ENCODE measurements at regions not wholly inside any gene's neighbourhood (a gene's known extent, or its start where the extent isn't known, plus 50 kb on each side); places are given as distances from the start of the nearest gene placed in this dataset.

DNA sequence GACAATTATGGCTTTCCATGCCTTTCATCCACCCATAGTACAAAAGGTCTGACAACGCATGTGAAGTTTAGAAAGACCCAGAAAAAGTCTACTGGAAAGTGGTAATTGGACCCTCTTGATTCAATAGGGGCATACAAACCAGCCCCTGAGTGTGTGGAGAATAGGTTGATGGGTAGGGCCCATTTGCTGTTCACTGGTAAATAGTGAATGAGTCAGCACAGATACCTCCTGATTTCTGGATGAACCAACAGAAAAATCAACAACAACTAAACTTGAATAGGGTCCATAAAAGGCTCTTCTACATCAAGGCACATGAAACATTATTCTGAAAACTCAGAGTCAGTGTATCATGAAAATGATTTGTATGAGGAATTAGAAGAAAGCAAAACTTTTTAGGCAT is 235.4 kb upstream of the SLC35B3 start:
- H3K4me3 ChIP-seq = no peak overlapping the region
- no peaks in the 10 kb centered on the region for H3K36me3 ChIP-seq
- no peaks in the 10 kb centered on the region for H3K9me3 ChIP-seq
- no peak for DNase-seq
- no peaks in the 10 kb centered on the region for H3K27me3 ChIP-seq
- H3K27ac ChIP-seq = no peak overlapping the region
- intact Hi-C loops (cut with DNase I) = no loop called here
- ATAC-seq = no peak
- TF ChIP-seq, protein P1, sequence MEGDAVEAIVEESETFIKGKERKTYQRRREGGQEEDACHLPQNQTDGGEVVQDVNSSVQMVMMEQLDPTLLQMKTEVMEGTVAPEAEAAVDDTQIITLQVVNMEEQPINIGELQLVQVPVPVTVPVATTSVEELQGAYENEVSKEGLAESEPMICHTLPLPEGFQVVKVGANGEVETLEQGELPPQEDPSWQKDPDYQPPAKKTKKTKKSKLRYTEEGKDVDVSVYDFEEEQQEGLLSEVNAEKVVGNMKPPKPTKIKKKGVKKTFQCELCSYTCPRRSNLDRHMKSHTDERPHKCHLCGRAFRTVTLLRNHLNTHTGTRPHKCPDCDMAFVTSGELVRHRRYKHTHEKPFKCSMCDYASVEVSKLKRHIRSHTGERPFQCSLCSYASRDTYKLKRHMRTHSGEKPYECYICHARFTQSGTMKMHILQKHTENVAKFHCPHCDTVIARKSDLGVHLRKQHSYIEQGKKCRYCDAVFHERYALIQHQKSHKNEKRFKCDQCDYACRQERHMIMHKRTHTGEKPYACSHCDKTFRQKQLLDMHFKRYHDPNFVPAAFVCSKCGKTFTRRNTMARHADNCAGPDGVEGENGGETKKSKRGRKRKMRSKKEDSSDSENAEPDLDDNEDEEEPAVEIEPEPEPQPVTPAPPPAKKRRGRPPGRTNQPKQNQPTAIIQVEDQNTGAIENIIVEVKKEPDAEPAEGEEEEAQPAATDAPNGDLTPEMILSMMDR (IDR thresholded peaks at IDR 0.05) = no peak
- 86 to 90% methylated on average over 1 of the region's 1 CpG for WGBS, 2 donors
- no peaks in the 10 kb centered on the region for H3K4me1 ChIP-seq

DNA sequence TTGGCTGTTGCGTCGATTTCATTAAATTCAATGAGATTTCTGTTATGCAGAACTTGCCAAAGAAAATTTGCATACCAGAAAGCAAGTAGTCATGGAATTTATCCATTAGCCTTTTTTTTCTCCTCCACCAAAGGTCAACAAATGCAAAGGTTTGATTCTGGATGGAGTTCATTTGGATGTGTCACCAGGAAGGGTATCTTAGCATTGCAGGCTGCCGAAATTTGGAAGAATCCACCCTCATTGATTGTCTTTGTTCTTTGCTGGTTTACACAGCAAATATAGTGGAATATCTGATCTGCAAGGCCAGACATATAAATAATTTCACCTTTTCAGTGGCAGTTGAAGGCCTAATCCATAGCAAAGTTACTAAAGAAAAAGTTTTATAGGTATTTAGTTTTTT is 229.4 kb upstream of the SLC35B3 start:
- 91 to 93% methylated on average over 3 of the region's 3 CpGs for WGBS, 2 donors

DNA sequence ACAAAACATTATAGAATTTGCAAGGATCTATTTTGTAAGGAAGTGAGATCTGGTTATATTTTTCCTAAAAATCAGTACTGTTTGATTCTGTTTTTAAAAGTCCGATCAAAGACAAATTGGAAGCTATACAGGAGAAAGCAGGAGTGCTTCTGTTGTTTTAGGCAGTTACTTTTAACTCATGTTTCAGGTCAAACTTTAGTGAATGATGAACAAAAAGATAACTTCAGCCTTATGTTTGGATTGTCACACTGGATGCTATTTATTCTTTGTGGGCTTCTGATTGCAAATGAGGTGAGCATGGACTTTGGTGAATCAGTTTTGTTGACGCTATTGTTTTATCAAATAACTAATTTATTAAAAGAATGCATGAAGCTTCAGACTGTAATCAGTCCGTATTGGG is 228.7 kb upstream of the SLC35B3 start:
- no peaks in the 10 kb centered on the region for H3K9me3 ChIP-seq
- no peaks in the 10 kb centered on the region for H3K36me3 ChIP-seq
- DNase-seq (no peak), ATAC-seq (no peak)
- no peaks in the 10 kb centered on the region for H3K27me3 ChIP-seq
- intact Hi-C loops (cut with DNase I) = no loop called here
- no peak overlapping the region for H3K27ac ChIP-seq
- no peak overlapping the region for H3K4me3 ChIP-seq
- 84 to 87% methylated on average over 3 of the region's 3 CpGs for WGBS, 2 donors
- TF ChIP-seq, protein P1 (IDR thresholded peaks at IDR 0.05) = no peak
- H3K4me1 ChIP-seq = no peaks in the 10 kb centered on the region

More for the DNA sequence above, 229.4 kb upstream of the SLC35B3 start:
- intact Hi-C loops (cut with DNase I) = no loop called here
- H3K36me3 ChIP-seq = no peaks in the 10 kb centered on the region
- DNase-seq (no peak), ATAC-seq (no peak)
- no peak overlapping the region for H3K4me3 ChIP-seq
- TF ChIP-seq, protein P1 (IDR thresholded peaks at IDR 0.05) = no peak
- no peaks in the 10 kb centered on the region for H3K9me3 ChIP-seq
- no peak overlapping the region for H3K27ac ChIP-seq
- no peaks in the 10 kb centered on the region for H3K27me3 ChIP-seq
- H3K4me1 ChIP-seq = no peaks in the 10 kb centered on the region

DNA sequence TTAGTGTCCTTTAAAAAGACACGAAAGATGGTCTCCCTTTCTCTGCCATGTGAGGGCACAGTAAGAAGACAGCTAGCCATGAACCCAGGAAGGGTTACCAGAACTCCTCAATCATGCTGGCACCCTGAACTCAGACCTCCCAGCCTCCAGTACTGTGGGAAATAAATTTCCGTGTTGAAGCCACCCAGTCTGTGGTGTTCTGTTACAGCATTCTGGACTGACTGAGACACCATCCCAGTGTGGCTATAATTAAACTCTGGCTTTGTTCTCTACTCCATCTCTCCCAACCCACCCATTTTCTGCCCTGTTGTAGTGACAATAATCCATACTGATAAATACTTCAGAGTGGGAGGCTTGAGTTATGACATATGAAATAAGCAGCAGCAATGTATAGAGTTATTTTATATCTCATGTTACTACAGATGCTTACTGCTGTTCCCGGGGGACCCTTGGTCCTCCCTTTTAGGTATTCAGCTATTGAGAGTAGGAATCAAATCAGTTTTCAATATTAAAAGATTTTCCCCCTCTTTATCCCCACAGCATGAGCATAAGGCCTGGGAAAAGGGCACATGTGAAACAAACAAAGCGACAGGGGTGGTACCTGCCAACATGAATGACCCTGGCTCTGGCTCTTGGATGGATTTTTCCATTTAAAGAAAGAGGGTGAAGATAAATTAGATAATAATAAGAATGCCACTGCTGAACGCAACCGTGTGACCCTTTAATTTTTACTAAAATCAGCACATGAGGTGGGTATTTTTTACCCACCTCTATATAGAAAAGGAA is 224.3 kb upstream of the SLC35B3 start:
- 87 to 92% methylated on average over 6 of the region's 6 CpGs for WGBS, 2 donors
- DNase-seq (no peak), ATAC-seq (no peak)
- Histone ChIP-seq H3K4me3 (no peak overlapping the region), H3K27ac (no peak overlapping the region), H3K36me3 (no peaks in the 10 kb centered on the region), H3K27me3 (no peaks in the 10 kb centered on the region), H3K9me3 (no peaks in the 10 kb centered on the region), H3K4me1 (peaks cover 0 to 10% (median 0%) of the 10 kb centered on the region in 9 donors)
- intact Hi-C loops (cut with DNase I) = no loop called here
- TF ChIP-seq, protein P1 (IDR thresholded peaks at IDR 0.05) = no peak
